Epithelial cell of esophagus (primary cell): ENCODE measurements at regions not wholly inside any gene's neighbourhood (a gene's known extent, or its start where the extent isn't known, plus 50 kb on each side); places are given as distances from the start of the nearest gene placed in this dataset.

Experiments used
- DNase-seq: peaks from one replicate; pipeline ENCODE4 v3.0.0; 2010; ENCODE audit warnings: low read depth
- H3K4me3 ChIP-seq: 2 replicates; pipeline ENCODE4 v1.5.1; 2011; ENCODE audit warnings: mild to moderate bottlenecking, low read length, control low read depth
- CTCF ChIP-seq: IDR thresholded peaks from 2 replicates; pipeline ENCODE4 v1.5.1; 2011; ENCODE audit warnings: low read depth, mild to moderate bottlenecking, low read length, control low read depth, inconsistent platforms; ENCODE audit not compliant: insufficient read depth; ENCODE audit errors: missing control alignments

GRCh38 chr5:74409712-74410111 lies 230.8 kb downstream of the ENC1 start:
- H3K4me3 ChIP-seq: no peak overlapping the region
- TF ChIP-seq CTCF: no peak
- DNase-seq: no peak

GRCh38 chr5:74409166-74409706 lies 231.3 kb downstream of the ENC1 start:
- no peak for TF ChIP-seq CTCF

GRCh38 chr5:74408150-74409043 lies 232.1 kb downstream of the ENC1 start:
- TF ChIP-seq CTCF: no peak
- peak; percentile 85 for DNase-seq
- no peak overlapping the region for H3K4me3 ChIP-seq

More at GRCh38 chr5:74409166-74409706, 231.3 kb downstream of the ENC1 start:
- no peak overlapping the region for H3K4me3 ChIP-seq
- DNase-seq: no peak

- DNase-seq: no peak
- no peak overlapping the region for H3K4me3 ChIP-seq
- TF ChIP-seq CTCF: no peak
These were observed 232.8 kb downstream of the ENC1 start for GRCh38 chr5:74407701-74408100.

GRCh38 chr5:74406844-74407243 lies 233.7 kb downstream of the ENC1 start:
- no peak for DNase-seq
- no peak overlapping the region for H3K4me3 ChIP-seq
- TF ChIP-seq CTCF: no peak

- DNase-seq: no peak
- TF ChIP-seq CTCF: no peak
- no peak overlapping the region for H3K4me3 ChIP-seq
These were observed 234.9 kb downstream of the ENC1 start for GRCh38 chr5:74405593-74405992.
